DND-41 (cell line): ENCODE measurements at regions not wholly inside any gene's neighbourhood (a gene's known extent, or its start where the extent isn't known, plus 50 kb on each side); places are given as distances from the start of the nearest gene placed in this dataset.
"Not testable (repeated sequence)": the region's sequence is repeated elsewhere in the genome, so short reads cannot be mapped to it uniquely, and the experiment has no call there.

Experiments used
- ATAC-seq: fragments of 200-7000 bp; cut with Tn5 transposase; 3 replicates; pipeline ENCODE4 v1.9.1; 2021; ENCODE audit warnings: low read depth; ENCODE audit not compliant: insufficient read depth
- DNase-seq: peaks from one replicate; pipeline ENCODE4 v3.0.0-alpha.2; 2020
- H2AFZ ChIP-seq: 2 replicates; pipeline ENCODE4 v1.6.0; 2012; ENCODE audit warnings: low read depth, low read length
- H3K27ac ChIP-seq: 2 replicates; pipeline ENCODE4 v1.5.1; 2012; ENCODE audit warnings: low read length, inconsistent platforms
- H3K27me3 ChIP-seq: fragments of 200-600 bp; sonication (generic); 2 replicates; pipeline ENCODE4 v1.6.0; 2012; ENCODE audit warnings: low read length, mild to moderate bottlenecking, inconsistent platforms; ENCODE audit not compliant: insufficient read depth, poor library complexity
- H3K36me3 ChIP-seq: 2 replicates; pipeline ENCODE4 v1.5.1; 2012; ENCODE audit warnings: low read length, inconsistent platforms; ENCODE audit not compliant: insufficient read depth
- H3K4me1 ChIP-seq: 2 replicates; pipeline ENCODE4 v1.5.1; 2012; ENCODE audit warnings: mild to moderate bottlenecking, low read length; ENCODE audit not compliant: insufficient read depth
- H3K4me2 ChIP-seq: 2 replicates; pipeline ENCODE4 v1.6.0; 2012; ENCODE audit warnings: mild to moderate bottlenecking, moderate library complexity, low read length, inconsistent platforms; ENCODE audit not compliant: insufficient read depth
- H3K4me3 ChIP-seq, 2 experiments: fragments of 200-600 bp in 1 of 2; shearing (Covaris generic) in 1 of 2; 2 replicates each; pipeline ENCODE4 v1.5.1; 2012 to 2016; ENCODE audit warnings: inconsistent platforms in 2 of 2, low read length in 2 of 2, mild to moderate bottlenecking in 2 of 2, low read depth in 1 of 2, moderate library complexity in 1 of 2
- H3K79me2 ChIP-seq: 2 replicates; pipeline ENCODE4 v1.6.0; 2012; ENCODE audit warnings: low read length, inconsistent platforms; ENCODE audit not compliant: insufficient read depth
- H3K9ac ChIP-seq: 2 replicates; pipeline ENCODE4 v1.6.0; 2012; ENCODE audit warnings: low read depth, mild to moderate bottlenecking, inconsistent platforms, low read length, moderate library complexity
- H3K9me3 ChIP-seq: 2 replicates; pipeline ENCODE4 v1.5.1; 2012; ENCODE audit warnings: low read length, moderate library complexity, mild to moderate bottlenecking, inconsistent platforms; ENCODE audit not compliant: insufficient read depth, severe bottlenecking
- H4K20me1 ChIP-seq: 2 replicates; pipeline ENCODE4 v1.6.0; 2012; ENCODE audit warnings: low read length; ENCODE audit not compliant: insufficient read depth
- EZH2 ChIP-seq: IDR thresholded peaks from 3 replicates; pipeline ENCODE4 v1.6.1; 2012; ENCODE audit warnings: borderline replicate concordance, low read depth, mild to moderate bottlenecking, moderate library complexity, low read length, inconsistent platforms; ENCODE audit not compliant: severe bottlenecking
- TF ChIP-seq, protein P1 (sequence below): IDR thresholded peaks from 2 replicates; pipeline ENCODE4 v1.5.1; 2012; ENCODE audit warnings: borderline replicate concordance, low read length, moderate library complexity, mild to moderate bottlenecking; ENCODE audit not compliant: poor library complexity, severe bottlenecking; ENCODE audit errors: extremely low read depth

DNA sequence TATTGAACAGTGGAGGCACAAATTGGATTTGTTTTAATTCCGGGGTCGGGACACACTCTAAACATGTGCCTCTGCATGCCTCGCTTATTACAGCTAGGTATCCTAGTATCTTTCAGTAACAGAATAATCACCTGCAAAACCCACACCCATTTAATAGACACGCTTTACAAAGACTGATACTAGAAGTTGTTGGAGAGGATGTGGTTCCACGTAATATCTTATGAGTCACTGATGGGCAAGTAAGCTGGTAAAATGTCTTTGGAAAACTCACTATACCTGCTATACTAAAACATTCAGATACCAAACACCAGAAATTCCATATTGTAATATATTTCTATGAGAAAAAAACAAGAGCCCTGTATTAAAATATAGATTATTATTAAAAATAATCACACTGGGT, 84.0 kb downstream of the GGTLC2 start:
- Histone ChIP-seq H3K9me3 (no peaks in the 10 kb centered on the region), H3K36me3 (no peaks in the 10 kb centered on the region), H3K4me2 (no peak overlapping the region), H2AFZ (no peak overlapping the region), H3K4me1 (no peaks in the 10 kb centered on the region), H3K9ac (no peak overlapping the region), H3K27ac (no peak overlapping the region), H3K27me3 (peaks cover 12% of the 10 kb centered on the region), H3K4me3 (no peak overlapping the region), H3K79me2 (no peaks in the 10 kb centered on the region), H4K20me1 (no peaks in the 10 kb centered on the region)
- ATAC-seq (no peak), DNase-seq (no peak)
- TF ChIP-seq EZH2, result no peak
- TF ChIP-seq, protein P1, sequence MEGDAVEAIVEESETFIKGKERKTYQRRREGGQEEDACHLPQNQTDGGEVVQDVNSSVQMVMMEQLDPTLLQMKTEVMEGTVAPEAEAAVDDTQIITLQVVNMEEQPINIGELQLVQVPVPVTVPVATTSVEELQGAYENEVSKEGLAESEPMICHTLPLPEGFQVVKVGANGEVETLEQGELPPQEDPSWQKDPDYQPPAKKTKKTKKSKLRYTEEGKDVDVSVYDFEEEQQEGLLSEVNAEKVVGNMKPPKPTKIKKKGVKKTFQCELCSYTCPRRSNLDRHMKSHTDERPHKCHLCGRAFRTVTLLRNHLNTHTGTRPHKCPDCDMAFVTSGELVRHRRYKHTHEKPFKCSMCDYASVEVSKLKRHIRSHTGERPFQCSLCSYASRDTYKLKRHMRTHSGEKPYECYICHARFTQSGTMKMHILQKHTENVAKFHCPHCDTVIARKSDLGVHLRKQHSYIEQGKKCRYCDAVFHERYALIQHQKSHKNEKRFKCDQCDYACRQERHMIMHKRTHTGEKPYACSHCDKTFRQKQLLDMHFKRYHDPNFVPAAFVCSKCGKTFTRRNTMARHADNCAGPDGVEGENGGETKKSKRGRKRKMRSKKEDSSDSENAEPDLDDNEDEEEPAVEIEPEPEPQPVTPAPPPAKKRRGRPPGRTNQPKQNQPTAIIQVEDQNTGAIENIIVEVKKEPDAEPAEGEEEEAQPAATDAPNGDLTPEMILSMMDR, result no peak

DNA sequence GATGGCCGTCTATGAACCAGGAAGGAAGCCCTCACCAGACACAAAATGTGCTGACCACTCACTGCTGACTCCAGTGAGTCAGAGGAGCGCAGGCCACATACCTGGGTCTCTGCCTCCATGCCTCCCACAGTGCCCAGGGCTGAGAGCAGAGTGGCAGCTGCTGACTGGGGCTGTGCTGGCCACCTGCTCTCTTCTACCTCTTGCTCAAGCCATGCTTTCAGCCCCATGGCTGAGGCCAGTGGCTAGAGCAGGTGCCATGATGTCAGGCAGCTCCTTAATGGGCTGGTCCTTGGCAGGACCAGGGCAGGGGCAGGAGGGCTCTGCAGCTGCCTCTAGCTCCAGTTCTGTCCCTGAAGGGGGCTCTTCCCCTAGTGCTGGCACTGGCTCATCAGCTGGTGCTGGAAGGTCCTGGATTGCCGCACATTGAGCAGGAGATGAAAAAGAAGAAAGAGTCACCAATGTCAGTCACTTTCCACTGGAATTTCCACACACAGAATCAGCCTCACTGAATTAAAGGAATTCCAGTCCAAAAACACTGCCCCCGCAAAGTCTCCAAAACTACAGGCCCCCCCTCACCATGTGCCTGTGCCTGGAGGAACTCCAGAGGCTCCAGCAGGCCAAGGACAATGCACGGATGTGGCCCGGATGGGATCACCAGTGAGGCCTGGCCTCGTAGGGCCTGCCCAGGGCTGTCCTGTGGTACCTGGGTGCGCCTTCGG, 86.4 kb downstream of the GGTLC2 start:
- ATAC-seq, result no peak

DNA sequence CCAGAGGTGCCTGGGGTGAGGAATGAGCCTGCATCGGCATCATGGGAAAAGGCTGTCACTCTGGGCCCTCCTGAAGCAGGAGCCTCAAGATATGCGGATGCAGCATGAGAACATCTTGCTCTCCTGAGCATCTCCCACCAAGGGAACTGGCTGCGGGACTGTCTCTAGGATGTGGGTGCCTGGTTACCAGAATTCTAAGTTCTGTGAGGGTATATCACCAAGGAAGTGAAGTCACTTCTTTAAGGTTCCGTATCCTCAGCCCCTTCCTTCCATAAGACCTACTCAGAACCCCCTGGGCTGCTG, 86.9 kb downstream of the GGTLC2 start:
- no peak overlapping the region for H3K4me3 ChIP-seq
- no peak overlapping the region for H3K4me2 ChIP-seq

More for the DNA sequence above, 86.4 kb downstream of the GGTLC2 start:
- no peaks in the 10 kb centered on the region for H3K4me1 ChIP-seq
- H4K20me1 ChIP-seq, result no peaks in the 10 kb centered on the region
- H3K9ac ChIP-seq, result no peak overlapping the region
- no peak overlapping the region for H2AFZ ChIP-seq
- H3K9me3 ChIP-seq, result no peaks in the 10 kb centered on the region
- H3K79me2 ChIP-seq, result no peaks in the 10 kb centered on the region
- H3K27me3 ChIP-seq, result peaks cover 12% of the 10 kb centered on the region
- no peak for DNase-seq
- H3K27ac ChIP-seq, result no peak overlapping the region
- TF ChIP-seq, protein P1, result no peak
- TF ChIP-seq EZH2, result no peak
- no peak overlapping the region for H3K4me2 ChIP-seq
- no peaks in the 10 kb centered on the region for H3K36me3 ChIP-seq
- H3K4me3 ChIP-seq, result no peak overlapping the region

DNA sequence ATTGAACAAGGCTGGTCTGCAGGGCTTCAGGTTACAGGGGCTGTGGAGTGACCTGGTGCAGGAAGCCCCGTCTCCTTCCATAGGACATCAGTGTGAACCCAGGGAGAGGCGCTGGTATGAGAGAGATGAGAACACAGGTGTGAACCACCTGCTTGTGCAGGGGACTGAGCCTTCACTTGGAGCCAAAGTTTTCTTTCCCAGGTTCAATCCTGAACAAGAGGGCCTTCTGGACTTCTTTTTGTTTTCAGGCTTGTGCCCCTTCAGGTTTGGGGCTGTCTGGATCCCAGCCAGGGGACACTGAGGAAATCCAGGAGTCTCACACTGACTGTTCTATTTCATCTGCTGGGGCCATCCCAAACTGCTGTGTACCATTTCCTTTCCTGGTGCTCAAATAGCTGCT, 88.6 kb downstream of the GGTLC2 start:
- not testable (repeated sequence) for ATAC-seq, H3K9ac ChIP-seq, H3K36me3 ChIP-seq, H3K4me3 ChIP-seq, H2AFZ ChIP-seq, H3K4me2 ChIP-seq, DNase-seq, H3K4me1 ChIP-seq, H3K79me2 ChIP-seq, H3K9me3 ChIP-seq, H4K20me1 ChIP-seq, H3K27ac ChIP-seq
- peaks cover 16% of the 10 kb centered on the region for H3K27me3 ChIP-seq

More for the DNA sequence above, 86.9 kb downstream of the GGTLC2 start:
- TF ChIP-seq, protein P1, result no peak
- no peak for TF ChIP-seq EZH2
- DNase-seq (no peak), ATAC-seq (no peak)
- Histone ChIP-seq H3K4me1 (no peaks in the 10 kb centered on the region), H3K79me2 (no peaks in the 10 kb centered on the region), H3K9me3 (no peaks in the 10 kb centered on the region), H3K9ac (no peak overlapping the region), H3K27ac (no peak overlapping the region), H3K36me3 (no peaks in the 10 kb centered on the region), H4K20me1 (no peaks in the 10 kb centered on the region), H3K27me3 (peaks cover 12% of the 10 kb centered on the region), H2AFZ (no peak overlapping the region)
